ENCODE measurements at regions not wholly inside any gene's neighbourhood (a gene's known extent, or its start where the extent isn't known, plus 50 kb on each side); places are given as distances from the start of the nearest gene placed in this dataset.

- Histone ChIP-seq H3K4me3 (ENCODE audit: low read length in 3 of 3) (no peak overlapping the region), H3K9me3 (ENCODE audit: control insufficient read depth in 3 of 3, low read length in 3 of 3) (no peaks in the 10 kb centered on the region), H3K27me3 (ENCODE audit: control insufficient read depth in 3 of 3, insufficient read depth in 3 of 3, low read length in 3 of 3) (peaks cover 0 to 3% (median 1%) of the 10 kb centered on the region in 3 donors), H3K4me1 (ENCODE audit: control insufficient read depth in 3 of 3, insufficient read depth in 3 of 3, low read length in 3 of 3) (no peaks in the 10 kb centered on the region), H3K27ac (ENCODE audit: low read depth, low read length) (no peak overlapping the region), H3K36me3 (ENCODE audit: control insufficient read depth in 3 of 3, insufficient read depth in 3 of 3, low read length in 3 of 3) (no peaks in the 10 kb centered on the region), H3K9ac (ENCODE audit: low read depth in 1 of 3, low read length in 3 of 3) (no peak overlapping the region)
Measured at GRCh38 chr2:8320311-8321066, 361.4 kb upstream of the ID2 start.

GRCh38 chr2:8322634-8323033 is 359.2 kb upstream of the ID2 start:
- no peak overlapping the region for H3K9ac ChIP-seq (ENCODE audit: low read depth in 1 of 3, low read length in 3 of 3)
- no peak overlapping the region for H3K4me3 ChIP-seq (ENCODE audit: low read length in 3 of 3)
- H3K4me1 ChIP-seq (ENCODE audit: control insufficient read depth in 3 of 3, insufficient read depth in 3 of 3, low read length in 3 of 3): no peaks in the 10 kb centered on the region
- peaks cover 0 to 3% (median 3%) of the 10 kb centered on the region in 3 donors for H3K27me3 ChIP-seq (ENCODE audit: control insufficient read depth in 3 of 3, insufficient read depth in 3 of 3, low read length in 3 of 3)
- H3K27ac ChIP-seq (ENCODE audit: low read depth, low read length): no peak overlapping the region
- H3K36me3 ChIP-seq (ENCODE audit: control insufficient read depth in 3 of 3, insufficient read depth in 3 of 3, low read length in 3 of 3): no peaks in the 10 kb centered on the region
- no peaks in the 10 kb centered on the region for H3K9me3 ChIP-seq (ENCODE audit: control insufficient read depth in 3 of 3, low read length in 3 of 3)

- Histone ChIP-seq H3K9me3 (ENCODE audit: control insufficient read depth in 3 of 3, low read length in 3 of 3) (no peaks in the 10 kb centered on the region), H3K4me1 (ENCODE audit: control insufficient read depth in 3 of 3, insufficient read depth in 3 of 3, low read length in 3 of 3) (no peaks in the 10 kb centered on the region), H3K27me3 (ENCODE audit: control insufficient read depth in 3 of 3, insufficient read depth in 3 of 3, low read length in 3 of 3) (peaks cover 0 to 3% (median 3%) of the 10 kb centered on the region in 3 donors), H3K36me3 (ENCODE audit: control insufficient read depth in 3 of 3, insufficient read depth in 3 of 3, low read length in 3 of 3) (no peaks in the 10 kb centered on the region), H3K27ac (ENCODE audit: low read depth, low read length) (no peak overlapping the region), H3K4me3 (ENCODE audit: low read length in 3 of 3) (no peak overlapping the region), H3K9ac (ENCODE audit: low read depth in 1 of 3, low read length in 3 of 3) (no peak overlapping the region)
Measured at GRCh38 chr2:8324164-8324856, 357.5 kb upstream of the ID2 start.

GRCh38 chr2:8324901-8325300 is 357.0 kb upstream of the ID2 start:
- Histone ChIP-seq H3K27me3 (ENCODE audit: control insufficient read depth in 3 of 3, insufficient read depth in 3 of 3, low read length in 3 of 3) (peaks cover 0 to 3% (median 3%) of the 10 kb centered on the region in 3 donors), H3K36me3 (ENCODE audit: control insufficient read depth in 3 of 3, insufficient read depth in 3 of 3, low read length in 3 of 3) (no peaks in the 10 kb centered on the region), H3K27ac (ENCODE audit: low read depth, low read length) (no peak overlapping the region), H3K4me3 (ENCODE audit: low read length in 3 of 3) (no peak overlapping the region), H3K9ac (ENCODE audit: low read depth in 1 of 3, low read length in 3 of 3) (no peak overlapping the region), H3K9me3 (ENCODE audit: control insufficient read depth in 3 of 3, low read length in 3 of 3) (no peaks in the 10 kb centered on the region), H3K4me1 (ENCODE audit: control insufficient read depth in 3 of 3, insufficient read depth in 3 of 3, low read length in 3 of 3) (peaks cover 0 to 2% (median under 1%) of the 10 kb centered on the region in 3 donors)

- Histone ChIP-seq H3K27ac (ENCODE audit: low read depth, low read length) (no peak overlapping the region), H3K4me1 (ENCODE audit: control insufficient read depth in 3 of 3, insufficient read depth in 3 of 3, low read length in 3 of 3) (peaks cover 0 to 4% (median 2%) of the 10 kb centered on the region in 3 donors), H3K36me3 (ENCODE audit: control insufficient read depth in 3 of 3, insufficient read depth in 3 of 3, low read length in 3 of 3) (no peaks in the 10 kb centered on the region)
Measured at GRCh38 chr2:8327371-8328100, 354.3 kb upstream of the ID2 start.

GRCh38 chr2:8328217-8328616 is 353.6 kb upstream of the ID2 start:
- Histone ChIP-seq H3K9ac (ENCODE audit: low read depth in 1 of 3, low read length in 3 of 3) (no peak overlapping the region), H3K36me3 (ENCODE audit: control insufficient read depth in 3 of 3, insufficient read depth in 3 of 3, low read length in 3 of 3) (no peaks in the 10 kb centered on the region), H3K4me1 (ENCODE audit: control insufficient read depth in 3 of 3, insufficient read depth in 3 of 3, low read length in 3 of 3) (peaks cover 0 to 4% (median 2%) of the 10 kb centered on the region in 3 donors), H3K4me3 (ENCODE audit: low read length in 3 of 3) (no peak overlapping the region), H3K27ac (ENCODE audit: low read depth, low read length) (no peak overlapping the region), H3K27me3 (ENCODE audit: control insufficient read depth in 3 of 3, insufficient read depth in 3 of 3, low read length in 3 of 3) (peaks cover 0 to 3% (median 3%) of the 10 kb centered on the region in 3 donors), H3K9me3 (ENCODE audit: control insufficient read depth in 3 of 3, low read length in 3 of 3) (no peaks in the 10 kb centered on the region)

More at GRCh38 chr2:8327371-8328100, 354.3 kb upstream of the ID2 start:
- Histone ChIP-seq H3K9me3 (ENCODE audit: control insufficient read depth in 3 of 3, low read length in 3 of 3) (no peaks in the 10 kb centered on the region), H3K9ac (ENCODE audit: low read depth in 1 of 3, low read length in 3 of 3) (no peak overlapping the region), H3K27me3 (ENCODE audit: control insufficient read depth in 3 of 3, insufficient read depth in 3 of 3, low read length in 3 of 3) (peaks cover 0 to 3% (median 3%) of the 10 kb centered on the region in 3 donors), H3K4me3 (ENCODE audit: low read length in 3 of 3) (no peak overlapping the region)

GRCh38 chr2:8329660-8330622 is 351.9 kb upstream of the ID2 start:
- Histone ChIP-seq H3K27ac (ENCODE audit: low read depth, low read length) (no peak overlapping the region), H3K36me3 (ENCODE audit: control insufficient read depth in 3 of 3, insufficient read depth in 3 of 3, low read length in 3 of 3) (no peaks in the 10 kb centered on the region), H3K4me1 (ENCODE audit: control insufficient read depth in 3 of 3, insufficient read depth in 3 of 3, low read length in 3 of 3) (peaks cover 0 to 4% (median 2%) of the 10 kb centered on the region in 3 donors), H3K9ac (ENCODE audit: low read depth in 1 of 3, low read length in 3 of 3) (no peak overlapping the region), H3K27me3 (ENCODE audit: control insufficient read depth in 3 of 3, insufficient read depth in 3 of 3, low read length in 3 of 3) (peaks cover 0 to 3% (median 3%) of the 10 kb centered on the region in 3 donors), H3K9me3 (ENCODE audit: control insufficient read depth in 3 of 3, low read length in 3 of 3) (no peaks in the 10 kb centered on the region), H3K4me3 (ENCODE audit: low read length in 3 of 3) (no peak overlapping the region)

- H3K27me3 ChIP-seq (ENCODE audit: control insufficient read depth in 3 of 3, insufficient read depth in 3 of 3, low read length in 3 of 3): peaks cover 0 to 3% (median 0%) of the 10 kb centered on the region in 3 donors
- peaks cover 0 to 4% (median 2%) of the 10 kb centered on the region in 3 donors for H3K4me1 ChIP-seq (ENCODE audit: control insufficient read depth in 3 of 3, insufficient read depth in 3 of 3, low read length in 3 of 3)
- H3K27ac ChIP-seq (ENCODE audit: low read depth, low read length): no peak overlapping the region
- no peaks in the 10 kb centered on the region for H3K9me3 ChIP-seq (ENCODE audit: control insufficient read depth in 3 of 3, low read length in 3 of 3)
- no peak overlapping the region for H3K9ac ChIP-seq (ENCODE audit: low read depth in 1 of 3, low read length in 3 of 3)
- H3K4me3 ChIP-seq (ENCODE audit: low read length in 3 of 3): no peak overlapping the region
- no peaks in the 10 kb centered on the region for H3K36me3 ChIP-seq (ENCODE audit: control insufficient read depth in 3 of 3, insufficient read depth in 3 of 3, low read length in 3 of 3)
Measured at GRCh38 chr2:8331068-8331467, 350.8 kb upstream of the ID2 start.

GRCh38 chr2:8332646-8333045 is 349.2 kb upstream of the ID2 start:
- no peaks in the 10 kb centered on the region for H3K27me3 ChIP-seq (ENCODE audit: control insufficient read depth in 3 of 3, insufficient read depth in 3 of 3, low read length in 3 of 3)

More at GRCh38 chr2:8332646-8333045, 349.2 kb upstream of the ID2 start:
- Histone ChIP-seq H3K9ac (ENCODE audit: low read depth in 1 of 3, low read length in 3 of 3) (no peak overlapping the region), H3K4me3 (ENCODE audit: low read length in 3 of 3) (no peak overlapping the region), H3K9me3 (ENCODE audit: control insufficient read depth in 3 of 3, low read length in 3 of 3) (no peaks in the 10 kb centered on the region), H3K36me3 (ENCODE audit: control insufficient read depth in 3 of 3, insufficient read depth in 3 of 3, low read length in 3 of 3) (no peaks in the 10 kb centered on the region), H3K4me1 (ENCODE audit: control insufficient read depth in 3 of 3, insufficient read depth in 3 of 3, low read length in 3 of 3) (peaks cover 0 to 4% (median 2%) of the 10 kb centered on the region in 3 donors), H3K27ac (ENCODE audit: low read depth, low read length) (no peak overlapping the region)
